C4-2B (cell line): ENCODE measurements at regions not wholly inside any gene's neighbourhood (a gene's known extent, or its start where the extent isn't known, plus 50 kb on each side); places are given as distances from the start of the nearest gene placed in this dataset.

Experiments
- CTCF ChIP-seq: fragments of 450-650 bp; conservative IDR thresholded peaks from 2 replicates; pipeline ENCODE4 v1.5.1; 2017; ENCODE audit warnings: mild to moderate bottlenecking
- ZFX ChIP-seq: fragments of 450-650 bp; IDR thresholded peaks from 2 replicates; pipeline ENCODE4 v1.6.1; 2017

GRCh38 chr1:214124281-214124805 is 136.6 kb downstream of the PROX1 start:
- TF ChIP-seq CTCF (no peak), ZFX (no peak)
